IMR-90 (cell line): ENCODE measurements at regions not wholly inside any gene's neighbourhood (a gene's known extent, or its start where the extent isn't known, plus 50 kb on each side); places are given as distances from the start of the nearest gene placed in this dataset.

Experiments
- ATAC-seq: fragments of 200-7000 bp; cut with Tn5 transposase; 2 replicates; pipeline ENCODE4 v1.9.1; 2020; ENCODE audit warnings: low read depth, mild to moderate bottlenecking, moderate library complexity
- BruUV-seq: library from RNA; stranded (reverse); fragments of 400-500 nt; replicated peaks from 2 replicates; lab custom pipeline; 2021; lab: Mats Ljungman, UMichigan
- CTCF ChIA-PET: fragments of 300-600 bp; formaldehyde crosslinking; extraction: SDS; loops from one replicate; lab custom pipeline; 2021; ENCODE audit warnings: antibody characterized with exemption; lab: Yijun Ruan, JAX
- POLR2A ChIA-PET: fragments of 300-600 bp; sonication (Branson Sonifier 250); formaldehyde crosslinking; loops from one replicate; lab custom pipeline; 2022; ENCODE audit warnings: antibody characterized with exemption; ENCODE audit not compliant: unreplicated experiment; lab: Charles Lee
- DNase-seq: peaks from one replicate; pipeline ENCODE4 v3.0.0; 2013
- H2AFZ ChIP-seq: replicated peaks from 2 replicates; pipeline ENCODE3; 2013; ENCODE audit warnings: low read length, mild to moderate bottlenecking; ENCODE audit not compliant: poor library complexity
- H2AK5ac ChIP-seq: 2 replicates; pipeline ENCODE4 v1.6.1; 2013; ENCODE audit warnings: low read depth, low read length, inconsistent platforms
- H2AK9ac ChIP-seq: replicated peaks from 2 replicates; pipeline ENCODE3; 2013; ENCODE audit warnings: mild to moderate bottlenecking, low read depth, low read length, moderate library complexity; ENCODE audit not compliant: poor library complexity
- H2BK120ac ChIP-seq: 2 replicates; pipeline ENCODE4 v1.6.1; 2013; ENCODE audit warnings: low read depth, low read length, inconsistent platforms
- H2BK15ac ChIP-seq: 3 replicates; pipeline ENCODE4 v1.6.1; 2013; ENCODE audit warnings: low read depth, low read length, inconsistent platforms
- H2BK20ac ChIP-seq: 2 replicates; pipeline ENCODE4 v1.6.1; 2013; ENCODE audit warnings: low read depth, mild to moderate bottlenecking, inconsistent platforms, low read length, moderate library complexity
- H2BK5ac ChIP-seq: 2 replicates; pipeline ENCODE4 v1.6.1; 2013; ENCODE audit warnings: mild to moderate bottlenecking, low read depth, low read length, inconsistent platforms; ENCODE audit not compliant: poor library complexity, severe bottlenecking
- H3K14ac ChIP-seq: replicated peaks from 2 replicates; pipeline ENCODE4 v1.6.1; 2013; ENCODE audit warnings: low read depth, low read length, inconsistent platforms
- H3K18ac ChIP-seq: 2 replicates; pipeline ENCODE4 v1.6.1; 2013; ENCODE audit warnings: low read depth, low read length, control low read depth
- H3K23ac ChIP-seq: 2 replicates; pipeline ENCODE4 v1.6.1; 2013; ENCODE audit warnings: low read depth, low read length, inconsistent platforms
- H3K27ac ChIP-seq: 2 replicates; pipeline ENCODE4 v1.5.1; 2013; ENCODE audit warnings: mild to moderate bottlenecking, control low read depth, low read length; ENCODE audit not compliant: insufficient read depth
- H3K27me3 ChIP-seq: 2 replicates; pipeline ENCODE4 v1.6.1; 2013; ENCODE audit warnings: low read length; ENCODE audit not compliant: control insufficient read depth, insufficient read depth
- H3K36me3 ChIP-seq: 2 replicates; pipeline ENCODE4 v1.6.1; 2013; ENCODE audit warnings: low read length, mixed read lengths; ENCODE audit not compliant: control insufficient read depth, insufficient read depth
- H3K4ac ChIP-seq: 2 replicates; pipeline ENCODE4 v1.6.1; 2013; ENCODE audit warnings: low read depth, low read length, inconsistent platforms
- H3K4me1 ChIP-seq: 2 replicates; pipeline ENCODE4 v1.6.1; 2013; ENCODE audit warnings: low read length, mixed read lengths; ENCODE audit not compliant: control insufficient read depth, insufficient read depth
- H3K4me2 ChIP-seq: 2 replicates; pipeline ENCODE4 v1.6.1; 2013; ENCODE audit warnings: low read depth, mild to moderate bottlenecking, control low read depth, low read length, moderate library complexity
- H3K4me3 ChIP-seq: 2 replicates; pipeline ENCODE4 v1.5.1; 2013; ENCODE audit warnings: low read depth, mild to moderate bottlenecking, control low read depth, low read length, moderate library complexity; ENCODE audit not compliant: insufficient read depth
- H3K56ac ChIP-seq: 2 replicates; pipeline ENCODE4 v1.6.1; 2013; ENCODE audit warnings: low read length, inconsistent platforms; ENCODE audit not compliant: insufficient read depth; ENCODE audit errors: extremely low read depth
- H3K79me1 ChIP-seq, 2 experiments: 2 replicates each; pipeline ENCODE4 v1.6.1; 2013; ENCODE audit warnings: low read length in 2 of 2, inconsistent platforms in 1 of 2, low read depth in 1 of 2
- H3K9ac ChIP-seq: 2 replicates; pipeline ENCODE4 v1.6.1; 2013; ENCODE audit warnings: low read depth, low read length, control low read depth
- H3K9me1 ChIP-seq: 2 replicates; pipeline ENCODE4 v1.6.1; 2013; ENCODE audit warnings: low read length, inconsistent platforms; ENCODE audit not compliant: insufficient read depth
- H3K9me3 ChIP-seq: 2 replicates; pipeline ENCODE4 v1.6.1; 2013; ENCODE audit warnings: low read length; ENCODE audit not compliant: control insufficient read depth, insufficient read depth
- H4K20me1 ChIP-seq: 2 replicates; pipeline ENCODE4 v1.6.1; 2013; ENCODE audit warnings: low read length, inconsistent platforms; ENCODE audit not compliant: insufficient read depth
- H4K5ac ChIP-seq: 2 replicates; pipeline ENCODE4 v1.6.1; 2013; ENCODE audit warnings: mild to moderate bottlenecking, low read depth, low read length, control low read depth
- H4K8ac ChIP-seq, 2 experiments: 2 replicates each; pipeline ENCODE4 v1.6.1; 2013; ENCODE audit warnings: low read depth in 2 of 2, low read length in 2 of 2, control low read depth in 1 of 2, inconsistent platforms in 1 of 2
- H4K91ac ChIP-seq: 2 replicates; pipeline ENCODE4 v1.6.1; 2013; ENCODE audit warnings: low read depth, low read length, inconsistent platforms; ENCODE audit not compliant: insufficient read depth
- BHLHE40 ChIP-seq: fragments of 150-350 bp; IDR thresholded peaks from 2 replicates; pipeline ENCODE4 v1.6.1; 2016; ENCODE audit warnings: mild to moderate bottlenecking, low read depth, low read length
- CEBPB ChIP-seq: IDR thresholded peaks from 2 replicates; pipeline ENCODE4 v1.6.1; 2012; ENCODE audit warnings: low read depth, low read length, improper control_type of control experiment
- CHD1 ChIP-seq: IDR thresholded peaks from 2 replicates; pipeline ENCODE4 v1.6.1; 2012; ENCODE audit warnings: low read depth, low read length, improper control_type of control experiment
- CTCF ChIP-seq: conservative IDR thresholded peaks from 2 replicates; pipeline ENCODE4 v1.5.1; 2012; ENCODE audit warnings: mild to moderate bottlenecking, low read depth, low read length, improper control_type of control experiment
- ELK1 ChIP-seq: fragments of 150-350 bp; IDR thresholded peaks from 2 replicates; pipeline ENCODE4 v1.6.1; 2016; ENCODE audit warnings: low read depth, mild to moderate bottlenecking, low read length, moderate library complexity, borderline replicate concordance
- FOS ChIP-seq: fragments of 150-350 bp; IDR thresholded peaks from 2 replicates; pipeline ENCODE4 v1.6.1; 2016; ENCODE audit warnings: low read depth, low read length
- MAFK ChIP-seq: IDR thresholded peaks from 2 replicates; pipeline ENCODE4 v1.6.1; 2012; ENCODE audit warnings: low read depth, low read length, improper control_type of control experiment
- MAZ ChIP-seq: IDR thresholded peaks from 2 replicates; pipeline ENCODE4 v1.6.1; 2012; ENCODE audit warnings: low read depth, mild to moderate bottlenecking, low read length, improper control_type of control experiment, moderate library complexity, borderline replicate concordance
- MXI1 ChIP-seq: IDR thresholded peaks from 2 replicates; pipeline ENCODE4 v1.6.1; 2012; ENCODE audit warnings: low read depth, mild to moderate bottlenecking, low read length, moderate library complexity, borderline replicate concordance
- NFE2L2 ChIP-seq: fragments of 150-350 bp; IDR thresholded peaks from 2 replicates; pipeline ENCODE4 v1.6.1; 2016; ENCODE audit warnings: low read depth, mild to moderate bottlenecking, low read length
- POLR2A ChIP-seq: IDR thresholded peaks from 2 replicates; pipeline ENCODE4 v1.6.1; 2012; ENCODE audit warnings: mild to moderate bottlenecking, low read depth, low read length
- RAD21 ChIP-seq: IDR thresholded peaks from 2 replicates; pipeline ENCODE4 v1.6.1; 2012; ENCODE audit warnings: low read length, improper control_type of control experiment
- RCOR1 ChIP-seq: IDR thresholded peaks from 2 replicates; pipeline ENCODE4 v1.6.1; 2012; ENCODE audit warnings: mild to moderate bottlenecking, low read length, improper control_type of control experiment; ENCODE audit not compliant: insufficient replicate concordance
- RFX5 ChIP-seq: IDR thresholded peaks from 2 replicates; pipeline ENCODE4 v1.8.0; 2012; ENCODE audit warnings: low read depth, mild to moderate bottlenecking, low read length, moderate library complexity
- SMC3 ChIP-seq: fragments of 150-350 bp; IDR thresholded peaks from 2 replicates; pipeline ENCODE4 v1.6.1; 2016; ENCODE audit warnings: low read depth, mild to moderate bottlenecking, antibody characterized with exemption, low read length, moderate library complexity
- USF2 ChIP-seq: fragments of 150-350 bp; IDR thresholded peaks from 2 replicates; pipeline ENCODE4 v1.6.1; 2017; ENCODE audit warnings: mild to moderate bottlenecking, antibody characterized with exemption, low read length, low read depth
- WGBS, 2 experiments: methylation state at CpG; one replicate each; pipeline versions ENCODE4 v1.1.5 to v1.1.7; 2013; ENCODE audit warnings: missing lambda C conversion rate in 2 of 2; ENCODE audit not compliant: insufficient read length in 1 of 2; ENCODE audit errors: extremely low coverage in 2 of 2; 5-methylcytosine and 5-hydroxymethylcytosine counted together
- dilution Hi-C: fragments of 300-500 bp; cut with HindIII; formaldehyde crosslinking; loops from one replicate; pipeline ENCODE4 v1.14.3; 2018; ENCODE audit warnings: low sequenced_read_pairs; ENCODE audit not compliant: unreplicated experiment
- in situ Hi-C: fragments of 300-500 bp; cut with MboI; formaldehyde crosslinking; loops from 3 replicates; pipeline ENCODE4 v1.14.3; 2019; ENCODE audit warnings: low sequenced_read_pairs, inconsistent platforms, mixed read lengths
- intact Hi-C: fragments of 100-400 bp; cut with micrococcal nuclease; formaldehyde crosslinking; loops from 2 replicates; pipeline ENCODE4 v1.10.0; 2022

DNA sequence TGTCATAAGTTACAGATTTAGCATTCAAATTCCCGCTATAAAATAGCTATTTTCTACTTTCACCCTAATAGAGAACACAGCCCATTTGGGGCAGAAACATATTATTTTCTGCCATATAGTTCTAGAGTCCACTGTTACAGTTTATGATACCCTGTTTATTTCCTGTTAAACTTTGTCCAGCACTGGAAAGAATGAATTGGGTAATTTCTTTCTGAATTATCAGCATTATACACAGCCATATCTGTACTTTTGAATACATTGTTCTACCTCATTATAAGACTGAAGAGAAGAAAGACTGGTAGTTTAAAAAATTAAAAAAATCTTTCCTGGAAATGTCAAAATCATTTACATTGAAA, 332.1 kb downstream of the DIRAS2 start:
- H4K91ac ChIP-seq = no peak overlapping the region
- H4K20me1 ChIP-seq = no peaks in the 10 kb centered on the region
- H3K27ac ChIP-seq = no peak overlapping the region
- H3K4me3 ChIP-seq = no peak overlapping the region
- no peaks in the 10 kb centered on the region for H3K36me3 ChIP-seq
- no peak overlapping the region for H4K5ac ChIP-seq
- H2BK15ac ChIP-seq = no peak overlapping the region
- no peak overlapping the region for H3K4me2 ChIP-seq
- H2BK5ac ChIP-seq = no peak overlapping the region
- no peak overlapping the region for H3K23ac ChIP-seq
- ChIA-PET CTCF (interaction anchor here (0.5 kb wide), 2 partner anchors 708 to 1577 kb away, joined by 3 read pairs; no protein-coding TSS in a partner anchor), POLR2A (no interaction called here)
- no peak overlapping the region for H3K9ac ChIP-seq
- DNase-seq = no peak
- H2AK9ac ChIP-seq = no peak overlapping the region
- no peak overlapping the region for H2AFZ ChIP-seq
- H3K9me1 ChIP-seq = no peaks in the 10 kb centered on the region
- H3K79me1 ChIP-seq = no peaks in the 10 kb centered on the region
- dilution Hi-C loops (no loop called here), intact Hi-C loops (no loop called here), in situ Hi-C loops (no loop called here)
- WGBS, 2 experiments = no CpG with 5 or more reads among the region's 1 CpG
- TF ChIP-seq MAFK (no peak), BHLHE40 (no peak), MXI1 (no peak), RAD21 (no peak), CHD1 (no peak), SMC3 (no peak), USF2 (no peak), FOS (no peak), CTCF (no peak), ELK1 (no peak), MAZ (no peak), RCOR1 (no peak), RFX5 (no peak), CEBPB (no peak), POLR2A (no peak), NFE2L2 (no peak)
- H3K4me1 ChIP-seq = no peaks in the 10 kb centered on the region
- no peak for ATAC-seq
- H2BK20ac ChIP-seq = no peak overlapping the region
- no peak overlapping the region for H3K18ac ChIP-seq
- no TSS peak for BruUV-seq
- no peak overlapping the region for H3K4ac ChIP-seq
- no peaks in the 10 kb centered on the region for H3K9me3 ChIP-seq
- no peak overlapping the region for H3K56ac ChIP-seq
- no peak overlapping the region for H2AK5ac ChIP-seq
- H3K14ac ChIP-seq = no peak overlapping the region
- H3K27me3 ChIP-seq = no peaks in the 10 kb centered on the region
- no peak overlapping the region for H2BK120ac ChIP-seq
- H4K8ac ChIP-seq = no peak overlapping the region
